HEK293T (cell line): ENCODE measurements at regions not wholly inside any gene's neighbourhood (a gene's known extent, or its start where the extent isn't known, plus 50 kb on each side); places are given as distances from the start of the nearest gene placed in this dataset.

Experiments
- CTCF ChIA-PET: fragments of 350-600 bp; formaldehyde crosslinking; extraction: SDS; loops from one replicate; lab custom pipeline; 2021; ENCODE audit warnings: antibody characterized with exemption, inconsistent platforms; lab: Yijun Ruan, JAX
- POLR2A ChIA-PET: fragments of 350-600 bp; formaldehyde crosslinking; extraction: SDS; loops from one replicate; lab custom pipeline; 2020; ENCODE audit warnings: antibody characterized with exemption, inconsistent platforms; lab: Yijun Ruan, JAX
- DNase-seq: peaks from one replicate; pipeline ENCODE4 v3.0.0; 2012; ENCODE audit warnings: mixed read lengths; ENCODE audit errors: extremely low spot score
- ARNT ChIP-seq: fragments of 450-650 bp; IDR thresholded peaks from 2 replicates; pipeline ENCODE4 v1.6.1; 2017; ENCODE audit warnings: mild to moderate bottlenecking
- BHLHE40 ChIP-seq: fragments of 450-650 bp; IDR thresholded peaks from 2 replicates; pipeline ENCODE4 v1.6.1; 2016; ENCODE audit warnings: mild to moderate bottlenecking, moderate library complexity, borderline replicate concordance
- CTBP1 ChIP-seq: fragments of 450-650 bp; IDR thresholded peaks from 2 replicates; pipeline ENCODE4 v1.6.1; 2016; ENCODE audit warnings: borderline replicate concordance
- ELF4 ChIP-seq: fragments of 450-650 bp; IDR thresholded peaks from 2 replicates; pipeline ENCODE4 v1.6.1; 2017; ENCODE audit warnings: antibody characterized with exemption
- FOXA1 ChIP-seq: fragments of 450-650 bp; IDR thresholded peaks from 2 replicates; pipeline ENCODE4 v1.6.1; 2016; ENCODE audit warnings: mild to moderate bottlenecking
- FOXK2 ChIP-seq: fragments of 450-650 bp; IDR thresholded peaks from 2 replicates; pipeline ENCODE4 v1.6.1; 2016; ENCODE audit warnings: mild to moderate bottlenecking
- FOXM1 ChIP-seq: fragments of 450-650 bp; IDR thresholded peaks from 2 replicates; pipeline ENCODE4 v1.6.1; 2017; ENCODE audit warnings: mild to moderate bottlenecking, borderline replicate concordance
- HDGF ChIP-seq: fragments of 450-650 bp; IDR thresholded peaks from 2 replicates; pipeline ENCODE4 v1.6.1; 2017; ENCODE audit warnings: antibody characterized with exemption, borderline replicate concordance
- L3MBTL2 ChIP-seq: fragments of 450-650 bp; conservative IDR thresholded peaks from 2 replicates; pipeline ENCODE4 v1.6.1; 2016; ENCODE audit warnings: mild to moderate bottlenecking
- LEF1 ChIP-seq: fragments of 450-650 bp; IDR thresholded peaks from 2 replicates; pipeline ENCODE4 v1.6.1; 2017; ENCODE audit warnings: mild to moderate bottlenecking, borderline replicate concordance
- NFRKB ChIP-seq: fragments of 450-650 bp; IDR thresholded peaks from 2 replicates; pipeline ENCODE4 v1.6.1; 2016; ENCODE audit warnings: mild to moderate bottlenecking, moderate library complexity
- SP1 ChIP-seq: fragments of 450-650 bp; IDR thresholded peaks from 2 replicates; pipeline ENCODE4 v1.6.1; 2017
- SUZ12 ChIP-seq: fragments of 450-650 bp; IDR thresholded peaks from 2 replicates; pipeline ENCODE4 v1.6.1; 2016; ENCODE audit warnings: mild to moderate bottlenecking
- TARDBP ChIP-seq: fragments of 450-650 bp; IDR thresholded peaks from 2 replicates; pipeline ENCODE4 v1.6.1; 2016
- ZNF384 ChIP-seq: fragments of 450-650 bp; IDR thresholded peaks from 2 replicates; pipeline ENCODE4 v1.6.1; 2016
- TF ChIP-seq, protein P1 (sequence below): fragments of 450-650 bp; IDR thresholded peaks from 2 replicates; pipeline ENCODE4 v1.6.1; 2016

GRCh38 chr2:2507417-2507997 is 176.4 kb upstream of the MYT1L start:
- CTCF ChIA-PET, result no interaction called here
- no peak for DNase-seq
- POLR2A ChIA-PET, result no interaction called here
- TF ChIP-seq ZNF384, result no peak
- no peak for TF ChIP-seq ARNT
- no peak for TF ChIP-seq SUZ12
- no peak for TF ChIP-seq SP1
- TF ChIP-seq ELF4, result no peak

GRCh38 chr2:2506536-2506935 is 175.5 kb upstream of the MYT1L start:
- TF ChIP-seq TARDBP (no peak), NFRKB (no peak), ARNT (no peak), LEF1 (no peak), BHLHE40 (no peak), ELF4 (no peak), FOXA1 (no peak), SP1 (no peak), SUZ12 (no peak)
- DNase-seq, result no peak
- CTCF ChIA-PET, result no interaction called here
- POLR2A ChIA-PET, result no interaction called here

GRCh38 chr2:2505604-2506003 is 174.5 kb upstream of the MYT1L start:
- ChIA-PET CTCF (no interaction called here), POLR2A (no interaction called here)
- no peak for DNase-seq
- TF ChIP-seq TARDBP (no peak), L3MBTL2 (no peak), ARNT (no peak)

DNA sequence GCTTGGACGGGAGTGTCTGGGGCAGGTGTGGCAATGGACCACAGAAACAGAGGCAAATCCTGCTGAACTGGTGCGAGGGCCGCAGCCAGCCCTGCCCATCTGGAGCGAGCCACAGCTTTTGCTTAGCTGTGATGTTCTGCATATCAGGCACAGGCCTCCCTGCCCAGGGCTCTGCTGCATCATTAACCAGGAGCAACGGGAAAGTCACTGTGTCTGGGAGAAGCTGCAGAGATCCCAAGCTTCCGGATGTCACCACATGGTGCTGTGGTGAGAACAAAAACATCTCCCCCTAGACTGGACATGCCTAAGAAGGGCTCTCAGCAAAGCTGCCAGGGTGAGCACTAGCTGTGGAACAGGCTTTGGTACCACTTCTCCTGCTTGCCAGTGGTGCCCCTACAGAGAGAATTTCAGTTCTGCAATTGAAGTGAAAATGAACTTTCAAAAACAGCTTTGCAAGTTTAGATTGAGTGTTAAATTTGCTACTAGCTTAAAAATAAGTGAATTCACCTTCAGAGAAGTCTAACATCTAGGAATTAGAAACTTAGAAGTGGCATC is 172.9 kb upstream of the MYT1L start:
- TF ChIP-seq FOXK2, result no peak
- no peak for TF ChIP-seq TARDBP
- TF ChIP-seq ARNT, result no peak
- no peak for TF ChIP-seq CTBP1
- TF ChIP-seq SUZ12, result no peak
- TF ChIP-seq NFRKB, result no peak
- no peak for TF ChIP-seq LEF1
- no peak for TF ChIP-seq FOXM1
- no peak for TF ChIP-seq ELF4
- TF ChIP-seq SP1, result no peak
- no peak for TF ChIP-seq BHLHE40
- TF ChIP-seq, protein P1, sequence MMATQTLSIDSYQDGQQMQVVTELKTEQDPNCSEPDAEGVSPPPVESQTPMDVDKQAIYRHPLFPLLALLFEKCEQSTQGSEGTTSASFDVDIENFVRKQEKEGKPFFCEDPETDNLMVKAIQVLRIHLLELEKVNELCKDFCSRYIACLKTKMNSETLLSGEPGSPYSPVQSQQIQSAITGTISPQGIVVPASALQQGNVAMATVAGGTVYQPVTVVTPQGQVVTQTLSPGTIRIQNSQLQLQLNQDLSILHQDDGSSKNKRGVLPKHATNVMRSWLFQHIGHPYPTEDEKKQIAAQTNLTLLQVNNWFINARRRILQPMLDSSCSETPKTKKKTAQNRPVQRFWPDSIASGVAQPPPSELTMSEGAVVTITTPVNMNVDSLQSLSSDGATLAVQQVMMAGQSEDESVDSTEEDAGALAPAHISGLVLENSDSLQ, result no peak
- TF ChIP-seq L3MBTL2, result no peak
- TF ChIP-seq HDGF, result no peak
- TF ChIP-seq FOXA1, result no peak
- DNase-seq, result no peak
- ChIA-PET CTCF (no interaction called here), POLR2A (no interaction called here)

DNA sequence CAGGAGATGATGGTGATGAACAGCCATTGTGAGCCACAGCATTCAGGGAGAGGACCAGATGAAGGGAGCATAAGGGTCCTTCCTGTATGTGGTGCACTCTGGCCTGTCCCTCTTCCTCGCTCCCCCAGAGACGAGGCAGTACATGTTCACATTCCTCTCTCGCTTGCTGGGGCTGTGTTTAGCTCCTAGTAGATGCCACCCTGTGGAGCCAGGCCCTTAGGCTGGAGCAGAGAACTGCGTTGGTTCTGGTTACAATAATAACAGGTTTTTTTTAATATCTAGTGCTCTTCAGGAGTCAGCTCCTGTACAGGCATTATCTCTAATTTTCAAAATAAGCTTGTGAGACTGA is 171.1 kb upstream of the MYT1L start:
- CTCF ChIA-PET, result no interaction called here
- no peak for DNase-seq
- POLR2A ChIA-PET, result no interaction called here
- TF ChIP-seq FOXA1 (no peak), HDGF (no peak), FOXK2 (no peak), ZNF384 (no peak), CTBP1 (no peak), LEF1 (no peak), TARDBP (no peak), ELF4 (no peak), L3MBTL2 (no peak), ARNT (no peak), NFRKB (no peak), SUZ12 (no peak)
- TF ChIP-seq, protein P1, result no peak

DNA sequence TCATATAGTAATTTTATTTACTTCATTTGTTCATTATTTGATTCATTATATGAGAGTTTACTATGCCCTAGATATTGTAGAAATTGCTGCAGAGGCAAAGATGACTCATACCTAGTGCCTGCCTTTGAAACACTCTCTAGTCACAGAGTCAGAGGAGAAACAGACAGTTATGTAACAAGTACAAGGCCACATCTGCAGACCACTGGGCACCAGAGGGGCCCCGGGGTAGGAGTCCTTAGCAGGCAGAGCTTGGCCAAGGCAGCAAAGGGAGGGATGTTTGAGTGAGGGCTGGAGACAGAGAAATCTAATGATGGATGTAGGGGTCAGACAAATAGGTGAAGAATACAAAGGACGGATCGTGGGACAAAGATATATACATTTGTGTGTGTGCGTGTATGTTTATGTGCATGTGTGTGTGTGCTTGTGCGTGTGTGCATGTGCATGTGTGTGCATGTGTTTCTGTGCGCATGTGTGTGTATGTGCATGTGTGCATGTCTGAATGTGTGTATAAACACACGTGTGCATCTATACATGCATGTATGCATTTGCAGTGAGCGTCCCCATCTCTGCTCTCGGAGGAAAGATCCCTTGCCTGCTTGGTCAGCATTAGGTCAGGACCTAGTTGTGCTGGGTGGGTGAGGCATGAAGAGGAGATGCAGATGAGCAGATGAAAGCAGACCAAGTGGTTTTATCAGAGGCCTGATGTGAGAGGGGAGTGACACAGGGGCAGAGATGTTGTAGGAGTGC is 170.6 kb upstream of the MYT1L start:
- TF ChIP-seq L3MBTL2, result no peak
- POLR2A ChIA-PET, result no interaction called here
- CTCF ChIA-PET, result no interaction called here
- DNase-seq, result no peak

DNA sequence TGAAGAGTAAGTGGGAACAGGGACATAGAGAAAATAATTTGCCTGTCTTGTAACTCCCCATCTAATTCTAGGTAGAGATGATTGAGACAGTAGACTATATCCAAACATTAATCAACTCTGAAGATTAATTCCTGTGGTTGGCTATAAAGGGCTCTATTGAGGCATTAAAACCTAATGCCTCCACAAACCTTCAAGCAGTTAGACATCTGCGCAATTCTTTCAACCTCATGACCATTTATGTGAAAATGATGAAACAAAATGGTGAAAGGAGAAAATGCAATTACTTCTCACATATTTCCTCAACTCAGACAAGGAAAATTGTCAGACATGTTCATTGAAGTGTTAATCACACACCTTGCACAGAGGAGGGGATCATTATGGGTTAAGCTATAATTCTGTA is 164.5 kb upstream of the MYT1L start:
- no peak for DNase-seq
- POLR2A ChIA-PET, result no interaction called here
- no peak for TF ChIP-seq ELF4
- no peak for TF ChIP-seq LEF1
- TF ChIP-seq HDGF, result no peak
- no peak for TF ChIP-seq SUZ12
- no peak for TF ChIP-seq CTBP1
- no peak for TF ChIP-seq L3MBTL2
- no peak for TF ChIP-seq BHLHE40
- TF ChIP-seq ZNF384, result no peak
- TF ChIP-seq FOXA1, result no peak
- TF ChIP-seq TARDBP, result no peak
- CTCF ChIA-PET, result no interaction called here
